ENCODE measurements at regions not wholly inside any gene's neighbourhood (a gene's known extent, or its start where the extent isn't known, plus 50 kb on each side); places are given as distances from the start of the nearest gene placed in this dataset.

- H3K4me1 Mint-ChIP-seq, result no peaks in the 10 kb centered on the region
- peaks cover 2% of the 10 kb centered on the region for H3K9me3 Mint-ChIP-seq
- no peaks in the 10 kb centered on the region for H3K27me3 Mint-ChIP-seq
- no peak overlapping the region for H3K27ac Mint-ChIP-seq
- H3K36me3 Mint-ChIP-seq, result no peaks in the 10 kb centered on the region
- DNase-seq, result no peak
- no peak overlapping the region for H3K4me3 Mint-ChIP-seq
Observed at GRCh38 chr5:93192683-93193082, 388.3 kb downstream of the NR2F1-AS1 start.

GRCh38 chr5:93192087-93192486 lies 388.9 kb downstream of the NR2F1-AS1 start:
- no peak overlapping the region for H3K27ac Mint-ChIP-seq

DNA sequence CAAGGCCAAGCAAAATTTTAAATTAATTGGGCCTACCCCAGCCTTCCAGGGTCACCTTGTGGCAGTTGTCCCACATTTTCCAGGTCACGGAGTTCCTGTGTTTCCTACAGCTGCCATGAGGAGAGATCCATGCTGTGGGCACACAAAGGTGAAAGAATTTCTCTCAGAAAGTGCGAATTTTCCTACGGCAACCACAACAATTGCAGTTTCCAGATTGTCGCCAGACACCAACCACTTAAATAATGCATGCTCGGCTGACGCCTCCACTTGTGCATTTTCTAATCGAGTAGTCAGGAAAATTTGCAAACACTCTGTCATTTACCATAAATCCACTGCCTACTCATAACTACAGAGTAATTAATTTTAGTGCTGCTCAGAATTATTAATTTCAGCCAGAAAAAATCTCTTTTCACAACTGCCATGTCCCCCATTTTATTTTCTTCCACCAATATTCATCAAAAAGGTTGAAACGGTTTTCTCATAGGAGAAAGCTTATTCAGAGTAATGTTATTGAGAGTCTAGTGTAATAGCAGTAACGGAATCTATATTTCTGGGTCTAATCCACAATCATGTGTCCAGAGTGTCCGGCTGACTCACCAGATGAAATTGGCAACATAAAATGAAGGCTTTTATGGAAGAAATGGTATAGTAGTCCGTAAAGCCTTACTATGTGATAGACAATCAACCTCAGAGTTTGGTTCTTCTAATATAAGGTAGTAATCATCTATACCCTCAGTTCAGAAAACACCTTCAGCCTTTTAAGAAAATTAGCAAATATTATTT lies 389.8 kb downstream of the NR2F1-AS1 start:
- no peaks in the 10 kb centered on the region for H3K36me3 Mint-ChIP-seq
- peaks cover 2% of the 10 kb centered on the region for H3K9me3 Mint-ChIP-seq
- no peak overlapping the region for H3K4me3 Mint-ChIP-seq
- no peaks in the 10 kb centered on the region for H3K4me1 Mint-ChIP-seq
- no peak overlapping the region for H3K27ac Mint-ChIP-seq
- H3K27me3 Mint-ChIP-seq, result no peaks in the 10 kb centered on the region
- no peak for DNase-seq

More at GRCh38 chr5:93192087-93192486, 388.9 kb downstream of the NR2F1-AS1 start:
- H3K4me3 Mint-ChIP-seq, result no peak overlapping the region
- H3K36me3 Mint-ChIP-seq, result no peaks in the 10 kb centered on the region
- no peaks in the 10 kb centered on the region for H3K4me1 Mint-ChIP-seq
- DNase-seq, result no peak
- H3K27me3 Mint-ChIP-seq, result no peaks in the 10 kb centered on the region
- H3K9me3 Mint-ChIP-seq, result peaks cover 2% of the 10 kb centered on the region

GRCh38 chr5:93189707-93190120 lies 391.3 kb downstream of the NR2F1-AS1 start:
- Mint-ChIP-seq H3K27me3 (no peaks in the 10 kb centered on the region), H3K27ac (no peak overlapping the region), H3K36me3 (no peaks in the 10 kb centered on the region), H3K4me1 (no peaks in the 10 kb centered on the region), H3K9me3 (peaks cover 2% of the 10 kb centered on the region), H3K4me3 (no peak overlapping the region)
- no peak for DNase-seq

DNA sequence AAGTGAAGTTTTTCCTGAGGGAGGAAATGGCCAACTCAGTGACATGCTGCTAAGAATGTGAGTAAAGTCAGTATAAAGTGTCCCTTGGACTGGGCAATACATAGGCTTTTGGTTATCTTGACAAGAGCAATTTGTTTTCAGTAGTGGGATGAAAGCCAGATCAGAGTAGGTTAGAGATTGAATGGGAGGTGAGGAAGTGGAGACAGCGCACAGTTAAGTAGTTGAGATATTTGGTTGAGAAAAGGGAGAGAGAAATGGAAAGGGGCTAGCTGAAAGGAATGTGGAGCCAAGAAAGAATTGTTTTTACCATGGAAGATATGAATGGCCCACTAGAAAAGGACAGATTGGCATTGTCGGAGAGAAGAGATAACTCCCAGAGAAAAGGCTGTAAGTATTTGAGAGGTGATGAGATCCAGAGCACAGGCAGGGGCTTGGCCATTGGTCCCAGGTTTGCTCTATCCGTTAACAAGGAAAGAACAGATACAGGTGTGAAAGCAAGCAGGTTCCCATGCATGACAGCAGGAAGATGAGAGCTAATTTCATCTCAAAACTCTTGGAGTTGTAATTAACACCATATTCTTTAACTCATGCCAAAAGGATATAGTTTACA lies 392.0 kb downstream of the NR2F1-AS1 start:
- Mint-ChIP-seq H3K9me3 (peaks cover 2% of the 10 kb centered on the region), H3K4me3 (no peak overlapping the region), H3K27me3 (no peaks in the 10 kb centered on the region)

GRCh38 chr5:93186076-93186682 lies 394.8 kb downstream of the NR2F1-AS1 start:
- H3K27me3 Mint-ChIP-seq, result no peaks in the 10 kb centered on the region
- no peak overlapping the region for H3K27ac Mint-ChIP-seq
- no peak overlapping the region for H3K4me3 Mint-ChIP-seq
- no peaks in the 10 kb centered on the region for H3K4me1 Mint-ChIP-seq
- no peaks in the 10 kb centered on the region for H3K36me3 Mint-ChIP-seq
- peaks cover 2% of the 10 kb centered on the region for H3K9me3 Mint-ChIP-seq
- no peak for DNase-seq

More for the DNA sequence above, 392.0 kb downstream of the NR2F1-AS1 start:
- no peaks in the 10 kb centered on the region for H3K36me3 Mint-ChIP-seq
- H3K4me1 Mint-ChIP-seq, result no peaks in the 10 kb centered on the region
- H3K27ac Mint-ChIP-seq, result no peak overlapping the region
- no peak for DNase-seq

DNA sequence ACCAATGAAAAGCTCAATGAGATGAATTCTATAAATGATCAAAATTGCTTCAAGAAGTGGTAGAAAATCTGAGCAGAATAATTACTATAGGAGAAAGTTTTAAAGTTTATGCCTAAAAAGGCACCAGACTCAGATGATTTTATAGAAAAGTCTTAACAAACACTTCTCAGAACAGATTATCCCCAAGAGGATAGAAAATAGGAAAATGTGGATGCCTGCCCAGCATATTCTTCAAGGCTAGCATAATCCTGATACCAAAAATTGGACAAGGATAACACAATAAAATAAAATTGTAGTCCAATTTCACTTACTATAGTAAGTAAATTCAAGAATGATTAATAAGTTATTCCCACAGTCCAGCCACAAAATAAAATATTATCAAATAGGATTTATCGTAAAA lies 397.0 kb downstream of the NR2F1-AS1 start:
- Mint-ChIP-seq H3K27ac (no peak overlapping the region), H3K4me1 (no peaks in the 10 kb centered on the region), H3K4me3 (no peak overlapping the region), H3K27me3 (no peaks in the 10 kb centered on the region), H3K9me3 (peaks cover 2% of the 10 kb centered on the region), H3K36me3 (no peaks in the 10 kb centered on the region)
- no peak for DNase-seq

- no peaks in the 10 kb centered on the region for H3K36me3 Mint-ChIP-seq
- no peaks in the 10 kb centered on the region for H3K27me3 Mint-ChIP-seq
- H3K4me1 Mint-ChIP-seq, result no peaks in the 10 kb centered on the region
- H3K27ac Mint-ChIP-seq, result no peak overlapping the region
- H3K9me3 Mint-ChIP-seq, result no peaks in the 10 kb centered on the region
- H3K4me3 Mint-ChIP-seq, result no peak overlapping the region
- no peak for DNase-seq
Observed at GRCh38 chr5:93179466-93179865, 401.6 kb downstream of the NR2F1-AS1 start.

DNA sequence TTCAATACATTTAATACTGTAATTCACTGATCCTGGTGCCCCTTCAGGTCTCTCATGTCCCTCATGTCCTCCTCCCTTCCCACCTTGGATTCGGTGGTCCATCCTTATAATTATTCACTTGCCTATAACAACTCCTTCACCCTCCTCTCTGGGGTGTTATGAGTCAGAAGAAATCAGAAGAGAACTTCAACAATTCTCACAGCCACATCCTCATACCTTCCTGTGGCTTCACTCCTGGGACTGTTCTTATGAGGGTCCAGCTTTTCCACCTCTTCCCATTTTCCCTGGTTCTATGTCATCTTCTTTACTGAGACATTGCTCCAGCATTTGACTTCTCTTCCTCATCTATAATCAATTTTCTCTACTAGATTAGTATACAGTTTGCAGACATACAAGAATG lies 406.1 kb downstream of the NR2F1-AS1 start:
- H3K27ac Mint-ChIP-seq, result no peak overlapping the region
- no peaks in the 10 kb centered on the region for H3K27me3 Mint-ChIP-seq
- H3K36me3 Mint-ChIP-seq, result no peaks in the 10 kb centered on the region
- H3K4me3 Mint-ChIP-seq, result no peak overlapping the region
- DNase-seq, result no peak
- no peaks in the 10 kb centered on the region for H3K4me1 Mint-ChIP-seq
- peaks cover 3% of the 10 kb centered on the region for H3K9me3 Mint-ChIP-seq

DNA sequence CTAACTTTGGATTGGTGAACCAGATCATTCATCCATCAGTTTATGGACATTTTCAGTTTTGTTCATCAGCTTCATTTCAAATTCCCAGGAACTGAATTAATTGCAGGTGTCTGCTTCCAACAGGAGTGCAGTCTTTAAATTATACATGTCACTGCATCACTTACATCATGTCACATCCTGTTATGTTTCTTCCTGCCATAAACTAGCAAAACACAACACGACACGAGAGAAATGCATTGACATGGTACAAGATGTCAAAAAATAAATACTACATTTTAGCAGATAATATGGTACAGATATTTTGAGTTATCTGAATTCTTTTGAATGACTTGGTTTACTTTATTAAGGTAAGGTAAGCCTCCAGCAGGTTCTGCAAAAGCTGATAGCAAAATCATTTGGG lies 415.5 kb downstream of the NR2F1-AS1 start:
- H3K36me3 Mint-ChIP-seq, result no peaks in the 10 kb centered on the region
- H3K4me1 Mint-ChIP-seq, result no peaks in the 10 kb centered on the region
- H3K27me3 Mint-ChIP-seq, result no peaks in the 10 kb centered on the region
- H3K27ac Mint-ChIP-seq, result no peak overlapping the region
- DNase-seq, result no peak
- no peak overlapping the region for H3K4me3 Mint-ChIP-seq
- peaks cover 7% of the 10 kb centered on the region for H3K9me3 Mint-ChIP-seq

GRCh38 chr5:93164690-93165089 lies 416.3 kb downstream of the NR2F1-AS1 start:
- Mint-ChIP-seq H3K9me3 (peaks cover 4% of the 10 kb centered on the region), H3K36me3 (no peaks in the 10 kb centered on the region), H3K4me3 (no peak overlapping the region), H3K27ac (no peak overlapping the region), H3K4me1 (no peaks in the 10 kb centered on the region), H3K27me3 (no peaks in the 10 kb centered on the region)
- DNase-seq, result no peak

DNA sequence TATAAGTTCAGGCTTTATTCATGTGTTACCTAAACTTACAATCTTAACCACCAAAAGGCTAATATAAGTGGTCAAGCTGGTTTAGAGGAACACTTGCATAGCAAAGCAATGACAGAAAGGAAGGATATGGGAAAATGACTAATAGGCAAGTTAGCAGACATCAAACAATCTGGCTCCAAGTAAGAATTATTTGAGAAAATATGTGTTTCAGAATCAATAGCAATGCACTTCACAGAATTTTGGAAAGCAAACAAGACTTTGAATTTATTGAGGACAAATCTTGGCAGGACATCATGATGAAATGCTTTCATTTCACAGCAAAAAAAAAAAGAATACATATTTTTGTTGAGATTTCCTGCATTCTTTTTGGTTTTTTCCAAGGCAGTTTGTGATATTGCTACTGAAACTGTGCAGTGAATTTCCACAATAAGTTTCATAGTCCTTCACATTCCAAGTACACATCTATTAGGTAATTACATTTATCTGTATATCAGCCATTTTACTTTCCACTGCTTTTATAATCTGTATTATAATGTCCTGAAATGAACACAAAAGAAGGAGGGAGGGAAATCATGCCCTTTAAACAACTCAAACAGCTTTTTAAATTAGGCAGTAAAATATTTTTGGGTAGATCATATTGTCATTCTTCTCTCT lies 417.9 kb downstream of the NR2F1-AS1 start:
- peaks cover 1% of the 10 kb centered on the region for H3K9me3 Mint-ChIP-seq

DNA sequence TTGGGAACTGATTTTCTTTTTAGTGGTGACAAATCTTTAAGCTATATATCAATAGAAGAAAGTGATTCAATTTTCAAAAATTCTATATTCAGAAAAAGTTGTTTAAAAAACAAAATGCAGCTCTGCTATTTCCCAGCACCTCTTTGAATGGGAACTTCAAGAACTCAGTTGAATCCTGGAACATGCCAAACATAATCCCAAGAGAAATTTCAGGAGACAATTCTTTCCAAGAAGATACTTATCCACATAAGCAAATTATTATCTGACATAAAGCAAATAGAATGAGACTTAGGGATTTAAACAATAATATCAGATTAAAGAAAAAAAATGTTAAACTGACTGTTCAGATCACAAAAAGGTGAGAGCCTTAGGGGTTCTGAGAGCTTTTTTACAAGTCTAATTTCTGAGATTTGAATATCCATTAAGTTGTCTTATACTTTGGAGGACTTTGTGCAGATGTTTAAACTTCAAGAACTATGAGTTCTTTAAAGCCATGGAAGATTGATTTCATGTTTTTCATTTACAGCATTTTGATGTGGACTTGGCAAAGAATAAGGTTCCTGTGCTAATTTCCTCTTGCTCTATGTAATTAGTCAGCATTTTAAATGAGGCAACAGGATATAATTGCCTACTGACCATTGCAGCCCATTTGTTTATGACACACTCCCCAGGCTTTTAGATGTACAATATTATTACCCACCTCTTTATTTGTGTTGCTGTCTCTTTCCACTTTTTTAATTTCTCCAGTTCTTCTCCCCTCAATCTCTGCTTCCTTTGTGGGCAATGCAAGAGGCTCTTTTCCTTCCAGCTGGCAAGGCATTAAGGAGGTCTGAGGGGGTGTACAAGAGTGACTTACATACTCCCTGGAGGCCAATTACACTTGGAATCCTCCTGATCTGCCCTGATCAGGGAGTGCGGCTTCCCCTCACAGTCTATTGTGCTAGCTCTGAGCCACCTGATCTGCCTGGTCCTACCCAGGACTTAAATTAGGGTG lies 419.1 kb downstream of the NR2F1-AS1 start:
- Mint-ChIP-seq H3K4me1 (no peaks in the 10 kb centered on the region), H3K27ac (no peak overlapping the region), H3K4me3 (no peak overlapping the region), H3K9me3 (no peaks in the 10 kb centered on the region), H3K36me3 (no peaks in the 10 kb centered on the region), H3K27me3 (no peaks in the 10 kb centered on the region)
- DNase-seq, result no peak

More for the DNA sequence above, 417.9 kb downstream of the NR2F1-AS1 start:
- no peak overlapping the region for H3K4me3 Mint-ChIP-seq
- H3K27me3 Mint-ChIP-seq, result no peaks in the 10 kb centered on the region
- no peaks in the 10 kb centered on the region for H3K4me1 Mint-ChIP-seq
- no peak overlapping the region for H3K27ac Mint-ChIP-seq
- no peaks in the 10 kb centered on the region for H3K36me3 Mint-ChIP-seq
- no peak for DNase-seq

GRCh38 chr5:93158841-93159240 lies 422.2 kb downstream of the NR2F1-AS1 start:
- Mint-ChIP-seq H3K27me3 (no peaks in the 10 kb centered on the region), H3K4me1 (no peaks in the 10 kb centered on the region), H3K9me3 (no peaks in the 10 kb centered on the region), H3K36me3 (no peaks in the 10 kb centered on the region), H3K27ac (no peak overlapping the region), H3K4me3 (no peak overlapping the region)
- no peak for DNase-seq

Measured in activated naive CD8-positive, alpha-beta T cell treated with anti-CD3 and anti-CD28 coated beads for 36 hours (primary cell).